ENCODE measurements at regions not wholly inside any gene's neighbourhood (a gene's known extent, or its start where the extent isn't known, plus 50 kb on each side); places are given as distances from the start of the nearest gene placed in this dataset.

DNA sequence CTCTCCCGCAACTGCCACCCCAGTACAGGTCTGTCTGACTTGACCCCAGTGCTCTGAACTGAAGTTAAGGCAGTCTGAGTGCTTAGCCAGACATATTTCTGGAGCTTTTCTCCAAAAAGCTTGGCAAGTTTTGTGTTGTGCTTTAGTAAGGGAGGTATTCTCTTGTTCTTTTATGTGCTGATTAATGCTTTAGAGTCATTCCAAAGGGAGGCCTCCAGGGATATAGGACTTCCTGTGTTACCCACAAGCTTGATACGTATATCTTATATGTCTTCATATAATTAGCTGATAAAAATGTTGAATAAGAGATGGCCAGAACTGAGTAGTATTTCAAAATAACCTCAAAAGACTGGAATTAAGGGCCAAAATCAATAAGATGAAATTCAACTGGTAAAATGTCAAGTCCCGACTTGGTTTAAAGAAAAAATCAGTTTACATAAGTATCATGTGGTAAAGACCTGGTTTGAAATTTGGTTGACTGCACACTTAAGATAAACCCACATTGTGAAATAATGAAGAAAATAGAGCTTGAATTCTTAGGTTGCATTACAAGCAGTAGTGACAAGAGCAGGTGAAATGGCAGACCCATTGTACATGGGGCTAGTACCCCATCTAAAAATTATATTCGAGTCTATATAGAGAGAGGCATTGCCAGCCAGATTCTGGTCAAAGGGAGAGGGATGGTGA lies 226.9 kb downstream of the SNX19 start:
- Histone ChIP-seq H3K9ac (ENCODE audit: low read length) (no peak overlapping the region), H3K27me3 (ENCODE audit: control insufficient read depth, insufficient read depth, low read length) (no peaks in the 10 kb centered on the region)

DNA sequence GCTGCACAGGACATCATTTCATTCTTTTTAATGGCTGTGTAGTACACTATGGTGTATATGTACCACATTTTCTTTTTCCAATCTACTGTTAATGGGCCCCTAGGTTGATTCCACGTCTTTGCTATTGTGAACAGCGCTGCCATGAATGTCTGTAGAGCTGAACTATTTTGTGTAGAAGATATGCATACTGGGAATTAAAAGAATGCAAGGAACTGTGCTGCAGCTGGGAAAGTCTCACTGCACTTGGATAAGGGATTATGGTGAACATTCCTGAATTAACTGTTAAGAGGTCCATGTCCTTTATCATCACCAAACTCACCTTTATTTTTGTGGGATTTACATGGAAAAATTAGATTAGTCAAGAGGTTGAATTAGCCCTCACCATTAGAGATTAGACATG lies 224.7 kb downstream of the SNX19 start:
- Histone ChIP-seq H3K4me1 (ENCODE audit: control insufficient read depth, insufficient read depth, low read length) (no peaks in the 10 kb centered on the region), H3K4me3 (ENCODE audit: low read length) (no peak overlapping the region), H3K36me3 (ENCODE audit: control insufficient read depth, insufficient read depth, low read length) (no peaks in the 10 kb centered on the region), H3K9ac (ENCODE audit: low read length) (no peak overlapping the region), H3K27me3 (ENCODE audit: control insufficient read depth, insufficient read depth, low read length) (no peaks in the 10 kb centered on the region), H3K27ac (ENCODE audit: low read depth, low read length) (no peak overlapping the region)

More for the DNA sequence above, 226.9 kb downstream of the SNX19 start:
- H3K36me3 ChIP-seq (ENCODE audit: control insufficient read depth, insufficient read depth, low read length): no peaks in the 10 kb centered on the region
- no peak overlapping the region for H3K4me3 ChIP-seq (ENCODE audit: low read length)
- no peaks in the 10 kb centered on the region for H3K4me1 ChIP-seq (ENCODE audit: control insufficient read depth, insufficient read depth, low read length)
- no peak overlapping the region for H3K27ac ChIP-seq (ENCODE audit: low read depth, low read length)

DNA sequence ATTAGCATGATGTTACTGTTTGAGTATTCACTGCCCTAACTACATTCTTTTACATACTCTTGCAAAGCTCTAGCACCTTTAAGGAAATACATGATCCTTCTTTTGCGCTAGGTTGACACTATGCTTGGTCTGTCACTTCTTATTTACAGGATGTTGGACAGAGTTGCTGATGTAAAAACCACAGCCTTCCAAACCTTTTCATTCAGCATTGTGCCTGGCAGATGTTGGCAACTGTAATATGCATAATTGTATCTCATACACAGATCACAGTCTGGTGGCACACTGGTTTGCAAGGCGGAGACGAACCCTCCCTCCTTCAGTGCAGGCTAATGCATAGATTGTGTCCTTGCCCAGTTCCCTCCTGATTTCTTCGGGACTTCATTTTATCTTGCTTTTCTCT lies 224.1 kb downstream of the SNX19 start:
- Histone ChIP-seq H3K36me3 (ENCODE audit: control insufficient read depth, insufficient read depth, low read length) (no peaks in the 10 kb centered on the region), H3K4me3 (ENCODE audit: low read length) (no peak overlapping the region), H3K27ac (ENCODE audit: low read depth, low read length) (no peak overlapping the region), H3K9ac (ENCODE audit: low read length) (no peak overlapping the region), H3K4me1 (ENCODE audit: control insufficient read depth, insufficient read depth, low read length) (no peaks in the 10 kb centered on the region), H3K27me3 (ENCODE audit: control insufficient read depth, insufficient read depth, low read length) (no peaks in the 10 kb centered on the region)

DNA sequence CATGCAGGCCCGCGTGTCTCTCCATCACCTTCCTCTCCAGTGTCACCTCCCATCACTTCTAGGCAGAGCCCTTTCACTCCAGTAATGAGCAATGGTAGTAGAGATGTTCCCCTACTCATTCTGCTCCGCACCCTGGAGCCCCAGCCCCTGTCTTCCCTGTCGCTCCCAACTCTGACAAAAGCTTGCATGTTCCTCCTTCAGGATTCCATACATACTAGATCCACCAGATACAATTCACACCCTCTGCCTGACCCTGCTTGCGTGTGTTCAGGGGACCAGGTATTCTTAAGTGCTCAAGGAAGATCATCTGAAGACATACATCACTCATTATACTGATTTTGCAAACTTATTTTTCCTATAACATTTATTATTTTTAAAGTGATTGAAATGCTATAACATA lies 222.7 kb downstream of the SNX19 start:
- no peak overlapping the region for H3K4me3 ChIP-seq (ENCODE audit: low read length)
- no peaks in the 10 kb centered on the region for H3K4me1 ChIP-seq (ENCODE audit: control insufficient read depth, insufficient read depth, low read length)
- H3K27ac ChIP-seq (ENCODE audit: low read depth, low read length): no peak overlapping the region
- H3K27me3 ChIP-seq (ENCODE audit: control insufficient read depth, insufficient read depth, low read length): no peaks in the 10 kb centered on the region
- no peaks in the 10 kb centered on the region for H3K36me3 ChIP-seq (ENCODE audit: control insufficient read depth, insufficient read depth, low read length)
- no peak overlapping the region for H3K9ac ChIP-seq (ENCODE audit: low read length)

DNA sequence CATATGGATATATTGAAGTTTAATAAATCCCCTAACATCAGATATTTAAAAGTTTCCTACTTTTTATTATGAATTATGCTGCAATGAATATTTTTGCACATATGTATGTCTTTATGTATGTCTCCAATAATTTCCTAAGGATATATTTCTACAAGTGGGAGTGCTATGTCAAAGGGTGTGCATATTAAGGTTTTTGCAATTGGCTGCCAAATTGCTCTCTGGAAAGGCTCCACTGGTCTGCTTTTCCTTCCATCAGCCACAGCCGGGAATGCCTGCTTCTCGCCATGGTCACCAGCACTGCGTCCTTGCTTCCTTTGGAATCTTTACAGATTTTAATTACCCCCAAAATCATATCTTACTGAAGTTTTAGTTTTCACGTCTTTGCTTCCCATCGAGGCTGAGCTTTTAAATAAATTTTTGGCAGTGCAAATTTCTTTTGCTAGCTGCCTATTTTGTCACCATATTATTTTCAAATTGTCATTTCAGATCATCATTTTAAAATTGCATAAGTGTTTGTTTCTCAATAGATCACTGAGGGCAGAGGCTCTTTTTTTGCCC lies 221.7 kb downstream of the SNX19 start:
- H3K27ac ChIP-seq (ENCODE audit: low read depth, low read length): no peak overlapping the region
- no peaks in the 10 kb centered on the region for H3K4me1 ChIP-seq (ENCODE audit: control insufficient read depth, insufficient read depth, low read length)
- H3K27me3 ChIP-seq (ENCODE audit: control insufficient read depth, insufficient read depth, low read length): no peaks in the 10 kb centered on the region
- H3K36me3 ChIP-seq (ENCODE audit: control insufficient read depth, insufficient read depth, low read length): no peaks in the 10 kb centered on the region
- no peak overlapping the region for H3K9ac ChIP-seq (ENCODE audit: low read length)
- H3K4me3 ChIP-seq (ENCODE audit: low read length): no peak overlapping the region

DNA sequence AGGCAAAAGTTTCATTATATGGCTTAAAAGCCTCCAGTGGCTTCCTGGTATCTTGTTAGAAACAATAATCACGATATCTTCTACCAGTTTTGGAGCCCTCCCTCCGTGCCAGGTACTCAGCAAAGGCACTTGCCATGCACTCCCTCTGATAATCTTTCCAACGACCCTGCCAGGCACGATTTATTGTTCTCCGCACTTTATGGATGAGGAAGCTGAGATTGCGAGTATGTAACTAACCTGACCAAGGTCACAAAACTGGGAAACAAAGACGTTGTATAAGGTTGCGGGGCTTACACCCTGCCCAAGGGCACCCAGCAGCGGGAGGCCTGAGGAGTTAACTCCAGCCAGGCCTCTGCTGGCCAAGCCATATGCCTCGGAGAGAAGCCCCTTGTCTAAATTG lies 218.1 kb downstream of the SNX19 start:
- H3K4me3 ChIP-seq (ENCODE audit: low read length): no peak overlapping the region
- no peak overlapping the region for H3K27ac ChIP-seq (ENCODE audit: low read depth, low read length)
- no peaks in the 10 kb centered on the region for H3K4me1 ChIP-seq (ENCODE audit: control insufficient read depth, insufficient read depth, low read length)
- no peak overlapping the region for H3K9ac ChIP-seq (ENCODE audit: low read length)
- no peaks in the 10 kb centered on the region for H3K36me3 ChIP-seq (ENCODE audit: control insufficient read depth, insufficient read depth, low read length)
- H3K27me3 ChIP-seq (ENCODE audit: control insufficient read depth, insufficient read depth, low read length): no peaks in the 10 kb centered on the region

DNA sequence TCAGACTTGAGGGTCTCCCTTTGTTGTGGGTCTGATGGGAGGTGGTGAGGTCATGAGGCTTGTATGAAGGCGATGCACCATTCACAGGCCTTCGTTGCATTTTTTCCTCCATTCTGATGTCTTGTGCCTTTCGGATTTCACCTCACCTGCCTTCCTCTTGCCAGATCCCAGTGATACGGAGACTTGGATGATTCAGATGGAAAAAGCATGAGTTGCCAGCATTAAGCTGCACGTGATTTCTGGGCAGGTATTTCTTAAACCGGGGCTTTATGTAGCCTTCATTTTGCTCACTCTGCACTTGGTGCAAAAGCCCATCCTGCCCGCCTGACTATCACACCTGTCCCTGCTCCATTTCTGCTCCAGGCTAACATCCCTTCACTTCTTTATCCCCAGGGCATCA lies 216.7 kb downstream of the SNX19 start:
- no peaks in the 10 kb centered on the region for H3K36me3 ChIP-seq (ENCODE audit: control insufficient read depth, insufficient read depth, low read length)
- no peaks in the 10 kb centered on the region for H3K4me1 ChIP-seq (ENCODE audit: control insufficient read depth, insufficient read depth, low read length)
- no peaks in the 10 kb centered on the region for H3K27me3 ChIP-seq (ENCODE audit: control insufficient read depth, insufficient read depth, low read length)
- H3K9ac ChIP-seq (ENCODE audit: low read length): no peak overlapping the region
- H3K27ac ChIP-seq (ENCODE audit: low read depth, low read length): no peak overlapping the region
- H3K4me3 ChIP-seq (ENCODE audit: low read length): no peak overlapping the region

DNA sequence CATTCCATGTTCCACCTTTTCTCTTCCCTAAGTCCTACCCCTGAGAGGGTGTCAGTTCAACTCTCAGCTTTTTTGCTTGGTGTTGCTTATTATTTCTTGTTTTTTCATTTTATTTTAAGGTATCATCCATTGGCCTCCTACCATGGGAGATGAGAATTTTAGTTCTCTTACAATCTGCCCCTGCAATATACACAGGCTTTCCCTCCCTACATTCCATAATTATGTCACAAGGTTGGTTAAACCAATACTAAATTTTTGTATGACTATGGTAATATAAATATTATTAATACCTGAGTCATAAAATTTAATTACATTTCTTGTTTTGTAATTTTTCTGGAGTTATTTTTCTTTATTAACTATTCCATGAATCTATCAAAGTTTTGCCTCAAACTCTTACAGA lies 216.2 kb downstream of the SNX19 start:
- Histone ChIP-seq H3K36me3 (ENCODE audit: control insufficient read depth, insufficient read depth, low read length) (no peaks in the 10 kb centered on the region), H3K4me3 (ENCODE audit: low read length) (no peak overlapping the region), H3K4me1 (ENCODE audit: control insufficient read depth, insufficient read depth, low read length) (no peaks in the 10 kb centered on the region), H3K27me3 (ENCODE audit: control insufficient read depth, insufficient read depth, low read length) (no peaks in the 10 kb centered on the region), H3K9ac (ENCODE audit: low read length) (no peak overlapping the region), H3K27ac (ENCODE audit: low read depth, low read length) (no peak overlapping the region)

DNA sequence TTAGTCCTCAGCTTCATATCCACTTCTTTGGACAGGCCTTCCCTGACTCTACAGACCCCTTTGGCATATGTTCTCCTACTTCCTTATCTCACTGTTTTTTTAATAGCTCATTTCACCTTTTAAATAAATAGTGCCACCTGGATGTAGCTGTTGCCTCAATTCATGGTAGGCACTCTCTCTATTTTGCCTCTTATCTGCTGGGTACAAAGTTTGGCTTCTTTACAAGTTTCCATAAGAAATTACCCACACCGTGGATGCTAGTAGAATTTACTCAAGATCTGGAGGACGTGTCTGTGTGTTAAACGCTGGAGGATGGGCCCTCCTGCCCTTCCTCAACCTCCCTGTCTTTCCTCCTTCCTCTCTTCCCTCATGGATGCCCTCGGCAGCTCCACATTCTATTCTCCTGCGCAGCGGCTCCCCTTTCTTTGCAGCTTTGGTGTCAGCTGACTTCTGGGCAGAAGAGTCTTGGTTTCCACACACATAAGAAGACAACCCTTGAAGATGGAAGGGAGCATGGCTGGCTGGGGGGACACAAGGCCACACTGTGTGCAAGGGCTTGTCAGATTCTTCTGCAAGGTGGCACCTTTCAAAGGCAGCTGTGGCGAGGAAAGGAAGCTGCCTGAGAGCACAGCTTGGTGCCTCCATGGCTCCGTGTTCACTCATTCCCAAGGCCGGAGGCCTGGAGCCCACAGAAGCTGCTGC lies 212.6 kb downstream of the SNX19 start:
- Histone ChIP-seq H3K9ac (ENCODE audit: low read length) (no peak overlapping the region), H3K4me3 (ENCODE audit: low read length) (no peak overlapping the region), H3K36me3 (ENCODE audit: control insufficient read depth, insufficient read depth, low read length) (no peaks in the 10 kb centered on the region), H3K27ac (ENCODE audit: low read depth, low read length) (no peak overlapping the region), H3K27me3 (ENCODE audit: control insufficient read depth, insufficient read depth, low read length) (no peaks in the 10 kb centered on the region), H3K4me1 (ENCODE audit: control insufficient read depth, insufficient read depth, low read length) (no peaks in the 10 kb centered on the region)

DNA sequence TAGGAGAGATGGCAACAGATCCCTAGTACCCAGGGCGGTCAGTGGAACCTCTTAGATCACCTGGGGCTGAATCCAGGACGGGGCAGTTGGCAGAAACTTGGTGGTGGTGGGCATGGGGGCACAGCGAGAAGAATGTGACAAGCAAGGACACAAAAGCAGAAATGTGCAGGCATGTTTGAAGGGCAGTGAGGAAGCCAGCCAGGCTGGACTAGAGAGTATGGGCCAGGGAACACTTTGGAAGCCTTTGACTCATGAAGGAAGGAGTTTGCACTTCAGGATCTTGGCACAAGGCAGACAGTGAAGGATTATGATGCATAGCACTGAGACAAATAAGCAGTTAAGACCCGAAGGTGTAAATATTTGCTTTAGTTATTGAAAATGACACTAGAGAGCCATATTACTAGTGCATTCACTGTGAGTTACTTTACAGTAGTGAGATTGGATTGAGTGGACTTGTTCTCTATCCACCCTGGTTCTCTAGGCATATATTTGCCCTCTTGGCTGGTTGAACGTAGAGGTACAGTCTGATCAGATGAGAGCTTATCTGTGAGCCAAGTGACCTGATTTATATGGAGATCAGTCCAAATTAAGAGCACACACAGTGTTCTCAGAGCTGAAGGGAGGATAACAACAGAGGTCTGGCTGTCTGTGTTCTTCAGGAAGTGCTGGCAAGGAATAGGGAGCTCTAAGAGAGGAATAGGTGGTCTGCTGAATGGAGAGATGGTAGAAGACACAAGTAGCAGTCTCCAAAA lies 210.4 kb downstream of the SNX19 start:
- H3K4me3 ChIP-seq (ENCODE audit: low read length): no peak overlapping the region
- H3K27me3 ChIP-seq (ENCODE audit: control insufficient read depth, insufficient read depth, low read length): no peaks in the 10 kb centered on the region
- H3K4me1 ChIP-seq (ENCODE audit: control insufficient read depth, insufficient read depth, low read length): no peaks in the 10 kb centered on the region
- no peaks in the 10 kb centered on the region for H3K36me3 ChIP-seq (ENCODE audit: control insufficient read depth, insufficient read depth, low read length)
- H3K27ac ChIP-seq (ENCODE audit: low read depth, low read length): no peak overlapping the region
- H3K9ac ChIP-seq (ENCODE audit: low read length): no peak overlapping the region

DNA sequence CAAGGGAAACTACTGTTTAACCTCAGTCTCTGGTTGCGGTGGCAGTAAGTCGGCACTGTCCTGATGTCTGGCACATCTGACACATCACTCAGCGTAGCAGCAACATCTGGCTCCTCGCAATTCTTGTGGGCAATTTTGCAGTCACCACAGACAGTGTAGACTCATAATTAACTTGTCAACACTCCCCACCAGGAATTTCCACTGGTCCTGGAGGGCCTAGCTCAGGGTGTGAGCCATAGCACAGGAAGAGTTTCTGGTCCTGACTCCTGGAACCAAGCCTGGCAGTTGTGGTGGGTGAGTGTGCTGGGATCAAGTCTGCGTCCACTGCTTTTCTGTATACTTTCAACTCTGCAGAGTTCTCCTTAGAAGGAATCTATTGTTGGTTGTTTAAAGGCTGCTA lies 209.7 kb downstream of the SNX19 start:
- no peak overlapping the region for H3K9ac ChIP-seq (ENCODE audit: low read length)
- no peaks in the 10 kb centered on the region for H3K4me1 ChIP-seq (ENCODE audit: control insufficient read depth, insufficient read depth, low read length)

DNA sequence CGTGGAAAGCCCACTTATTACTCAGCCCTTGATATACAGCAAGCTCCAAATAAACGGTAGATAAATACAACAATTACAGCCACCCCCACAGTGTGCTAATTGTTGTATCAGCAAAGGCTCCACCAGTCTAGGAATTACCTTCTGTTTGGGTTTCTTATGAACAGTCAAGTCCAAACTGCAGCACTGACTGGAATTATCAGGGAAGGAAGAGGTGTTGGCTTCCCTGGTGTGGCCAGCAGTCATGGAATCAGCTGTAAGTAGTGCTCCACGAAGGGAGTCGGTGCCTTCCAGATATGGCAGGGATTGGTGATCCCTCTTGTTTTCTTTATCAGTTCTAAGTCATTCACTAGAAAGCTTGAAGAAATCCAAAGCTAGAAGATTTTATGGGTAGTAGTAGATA lies 209.1 kb downstream of the SNX19 start:
- Histone ChIP-seq H3K27ac (ENCODE audit: low read depth, low read length) (no peak overlapping the region), H3K4me3 (ENCODE audit: low read length) (no peak overlapping the region), H3K27me3 (ENCODE audit: control insufficient read depth, insufficient read depth, low read length) (no peaks in the 10 kb centered on the region), H3K4me1 (ENCODE audit: control insufficient read depth, insufficient read depth, low read length) (no peaks in the 10 kb centered on the region), H3K9ac (ENCODE audit: low read length) (no peak overlapping the region), H3K36me3 (ENCODE audit: control insufficient read depth, insufficient read depth, low read length) (no peaks in the 10 kb centered on the region)

More for the DNA sequence above, 209.7 kb downstream of the SNX19 start:
- H3K4me3 ChIP-seq (ENCODE audit: low read length): no peak overlapping the region
- H3K27ac ChIP-seq (ENCODE audit: low read depth, low read length): no peak overlapping the region
- H3K27me3 ChIP-seq (ENCODE audit: control insufficient read depth, insufficient read depth, low read length): no peaks in the 10 kb centered on the region
- no peaks in the 10 kb centered on the region for H3K36me3 ChIP-seq (ENCODE audit: control insufficient read depth, insufficient read depth, low read length)
